B cell (primary cell): ENCODE measurements at regions not wholly inside any gene's neighbourhood (a gene's known extent, or its start where the extent isn't known, plus 50 kb on each side); places are given as distances from the start of the nearest gene placed in this dataset.
"Not testable (repeated sequence)": the region's sequence is repeated elsewhere in the genome, so short reads cannot be mapped to it uniquely, and the experiment has no call there.

Experiments
- ATAC-seq: fragments of 200-7000 bp; cut with Tn5 transposase; one replicate; pipeline ENCODE4 v1.10.0; 2021; ENCODE audit warnings: low read depth, mild to moderate bottlenecking, moderate number of reproducible peaks, moderate library complexity
- CTCF ChIA-PET: fragments of 350-600 bp; sonication (Branson Sonifier 250); formaldehyde crosslinking; loops from one replicate; lab custom pipeline; 2021; ENCODE audit warnings: antibody characterized with exemption, inconsistent platforms; lab: Charles Lee
- POLR2A ChIA-PET: fragments of 350-600 bp; sonication (Branson Sonifier 250); formaldehyde crosslinking; loops from one replicate; lab custom pipeline; 2021; ENCODE audit warnings: antibody characterized with exemption; lab: Charles Lee
- DNase-seq: peaks from one replicate; pipeline ENCODE4 v3.0.0; 2013
- H2AFZ ChIP-seq: 2 replicates; pipeline ENCODE4 v1.6.1; 2012; ENCODE audit warnings: mild to moderate bottlenecking, low read depth, low read length; ENCODE audit not compliant: insufficient read depth, poor library complexity, severe bottlenecking
- H3K27ac ChIP-seq, 2 donors: 1 replicate in 1 of 2; 2 replicates in 1 of 2; pipeline ENCODE4 v1.5.1; 2012 to 2013; ENCODE audit warnings: low read length in 2 of 2, mild to moderate bottlenecking in 2 of 2, moderate library complexity in 1 of 2
- H3K27me3 ChIP-seq, 4 experiments: fragments of 200-600 bp in 1 of 4; sonication (generic) in 1 of 4; replicated peaks in 1 of 4; 1 replicate in 2 of 4; 2 replicates in 2 of 4; pipeline versions ENCODE4 v1.6.1 to v1.7.0; 2013 to 2016; ENCODE audit warnings: low read length in 3 of 4, mild to moderate bottlenecking in 2 of 4, mixed read lengths in 1 of 4, moderate library complexity in 1 of 4; ENCODE audit not compliant: insufficient read depth in 4 of 4, control insufficient read depth in 3 of 4; ENCODE audit errors: control extremely low read depth in 1 of 4
- H3K36me3 ChIP-seq, 2 experiments: replicated peaks in 1 of 2; 1 replicate in 1 of 2; 2 replicates in 1 of 2; pipeline versions ENCODE4 v1.6.1 to v1.7.1; 2013; ENCODE audit warnings: low read length in 1 of 2; ENCODE audit not compliant: insufficient read depth in 2 of 2, control insufficient read depth in 1 of 2; ENCODE audit errors: control extremely low read depth in 1 of 2, extremely low read depth in 1 of 2
- H3K4me1 ChIP-seq, 2 donors: fragments of 200-600 bp in 1 of 2; sonication (generic) in 1 of 2; 1 replicate in 1 of 2; 2 replicates in 1 of 2; pipeline versions ENCODE4 v1.5.1 to v1.6.1; 2013 to 2017; ENCODE audit warnings: low read length in 2 of 2; ENCODE audit not compliant: control insufficient read depth in 2 of 2, insufficient read depth in 2 of 2
- H3K4me2 ChIP-seq: replicated peaks from 2 replicates; pipeline ENCODE3; 2012; ENCODE audit warnings: mild to moderate bottlenecking, low read depth, low read length; ENCODE audit not compliant: poor library complexity, severe bottlenecking
- H3K4me3 ChIP-seq, 5 experiments: fragments of 200-600 bp in 1 of 5; sonication (generic) in 1 of 5; 1 replicate in 3 of 5; 2 replicates in 2 of 5; pipeline versions ENCODE4 v1.5.1 to v1.7.0; 2011 to 2016; ENCODE audit warnings: low read length in 4 of 5, mild to moderate bottlenecking in 4 of 5, low read depth in 2 of 5, control low read depth in 1 of 5, moderate library complexity in 1 of 5; ENCODE audit not compliant: insufficient read depth in 1 of 5; ENCODE audit errors: control extremely low read depth in 1 of 5, extremely low read depth in 1 of 5
- H3K79me2 ChIP-seq: fragments of 200-600 bp; sonication (generic); one replicate; pipeline ENCODE4 v1.6.0; 2016; ENCODE audit warnings: low read length; ENCODE audit not compliant: control insufficient read depth, insufficient read depth
- H3K9ac ChIP-seq: fragments of 200-600 bp; sonication (generic); 2 replicates; pipeline ENCODE4 v1.6.1; 2017; ENCODE audit warnings: mild to moderate bottlenecking, low read length, moderate library complexity
- H3K9me3 ChIP-seq, 3 donors: one replicate each; pipeline versions ENCODE4 v1.6.1 to v1.7.1; 2013; ENCODE audit warnings: low read length in 2 of 3; ENCODE audit not compliant: control insufficient read depth in 2 of 3, insufficient read depth in 1 of 3; ENCODE audit errors: control extremely low read depth in 1 of 3
- H4K20me1 ChIP-seq: 2 replicates; pipeline ENCODE4 v1.6.0; 2012; ENCODE audit warnings: mild to moderate bottlenecking, low read length; ENCODE audit not compliant: insufficient read depth, control insufficient read depth, poor library complexity, severe bottlenecking
- H3K27ac Mint-ChIP-seq: one replicate; pipeline ENCODE4 v1.8.0; 2021; ENCODE audit warnings: mixed read lengths
- H3K27me3 Mint-ChIP-seq: one replicate; pipeline ENCODE4 v1.8.0; 2021; ENCODE audit warnings: mixed read lengths
- H3K4me1 Mint-ChIP-seq: one replicate; pipeline ENCODE4 v1.8.0; 2021; ENCODE audit warnings: mixed read lengths
- H3K4me3 Mint-ChIP-seq: one replicate; pipeline ENCODE4 v1.8.0; 2021; ENCODE audit warnings: mixed read lengths
- H3K9me3 Mint-ChIP-seq: one replicate; pipeline ENCODE4 v1.8.0; 2022; ENCODE audit warnings: mixed read lengths; ENCODE audit not compliant: insufficient read depth
- EZH2 ChIP-seq: IDR thresholded peaks from 2 replicates; pipeline ENCODE4 v1.6.1; 2012; ENCODE audit warnings: borderline replicate concordance, low read depth, mild to moderate bottlenecking, moderate library complexity, low read length; ENCODE audit not compliant: insufficient read depth, poor library complexity, severe bottlenecking
- WGBS: methylation state at CpG from one replicate; pipeline ENCODE4 v1.1.5; 2013; ENCODE audit warnings: missing lambda C conversion rate; ENCODE audit not compliant: insufficient coverage; 5-methylcytosine and 5-hydroxymethylcytosine counted together
- intact Hi-C: fragments of 100-400 bp; cut with micrococcal nuclease; formaldehyde crosslinking; loops from one replicate; pipeline ENCODE4 v1.10.0; 2022
- TF ChIP-seq, protein P1 (sequence below): fragments of 200-600 bp; IDR thresholded peaks from one replicate; pipeline ENCODE4 v1.8.0; 2022; ENCODE audit warnings: antibody characterized with exemption, mild to moderate bottlenecking

DNA sequence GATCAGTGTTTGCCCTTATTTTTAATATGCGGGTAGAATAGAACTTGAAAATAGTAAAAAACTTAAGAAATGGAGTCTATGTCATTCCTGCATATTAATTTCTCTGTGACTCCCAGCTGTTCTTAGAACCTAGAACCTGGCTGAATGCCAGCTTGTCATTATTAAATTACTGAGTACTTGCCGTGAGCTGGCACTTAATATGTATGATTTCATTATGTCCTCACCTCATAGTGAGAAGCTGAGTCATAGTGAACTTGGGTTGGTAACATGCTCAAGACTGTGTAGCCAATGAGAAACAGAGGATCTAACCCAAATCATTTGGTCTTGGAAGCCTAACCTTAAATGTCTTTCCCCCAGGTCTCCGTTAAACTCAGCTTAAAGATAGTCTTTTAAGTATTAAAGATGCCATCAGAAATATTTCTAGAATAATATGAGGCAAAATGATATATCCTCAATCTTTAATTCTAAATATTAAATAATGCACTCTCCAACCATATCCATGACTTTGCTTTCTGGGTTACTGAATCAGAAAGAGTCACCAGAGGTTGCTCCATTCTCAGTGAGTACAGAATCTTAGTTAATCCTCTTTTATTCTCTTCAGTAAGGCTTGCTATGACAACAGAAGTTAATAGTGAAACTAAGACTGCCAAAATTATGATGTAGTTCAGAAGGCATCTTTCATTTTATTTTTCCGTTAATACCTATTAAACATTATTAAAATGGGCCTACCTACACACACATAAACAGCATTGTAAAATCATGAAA, 58.6 kb upstream of the TLL1 start:
- Mint-ChIP-seq H3K4me1 (no peaks in the 10 kb centered on the region), H3K27me3 (no peaks in the 10 kb centered on the region), H3K9me3 (no peaks in the 10 kb centered on the region), H3K4me3 (no peak overlapping the region), H3K27ac (no peak overlapping the region)
- Histone ChIP-seq H3K9ac (no peak overlapping the region), H3K4me3 (no peak overlapping the region), H3K79me2 (no peaks in the 10 kb centered on the region), H2AFZ (no peak overlapping the region), H4K20me1 (no peaks in the 10 kb centered on the region), H3K4me1 (no peaks in the 10 kb centered on the region), H3K36me3 (no peaks in the 10 kb centered on the region), H3K27me3 (no peaks in the 10 kb centered on the region), H3K27ac (no peak overlapping the region), H3K4me2 (no peak overlapping the region), H3K9me3 (peaks cover 0 to 2% (median 0%) of the 10 kb centered on the region in 3 donors)
- ChIA-PET CTCF (no interaction called here), POLR2A (no interaction called here)
- WGBS: no CpG with 5 or more reads among the region's 4 CpGs
- DNase-seq (no peak), ATAC-seq (no peak)
- TF ChIP-seq, protein P1, sequence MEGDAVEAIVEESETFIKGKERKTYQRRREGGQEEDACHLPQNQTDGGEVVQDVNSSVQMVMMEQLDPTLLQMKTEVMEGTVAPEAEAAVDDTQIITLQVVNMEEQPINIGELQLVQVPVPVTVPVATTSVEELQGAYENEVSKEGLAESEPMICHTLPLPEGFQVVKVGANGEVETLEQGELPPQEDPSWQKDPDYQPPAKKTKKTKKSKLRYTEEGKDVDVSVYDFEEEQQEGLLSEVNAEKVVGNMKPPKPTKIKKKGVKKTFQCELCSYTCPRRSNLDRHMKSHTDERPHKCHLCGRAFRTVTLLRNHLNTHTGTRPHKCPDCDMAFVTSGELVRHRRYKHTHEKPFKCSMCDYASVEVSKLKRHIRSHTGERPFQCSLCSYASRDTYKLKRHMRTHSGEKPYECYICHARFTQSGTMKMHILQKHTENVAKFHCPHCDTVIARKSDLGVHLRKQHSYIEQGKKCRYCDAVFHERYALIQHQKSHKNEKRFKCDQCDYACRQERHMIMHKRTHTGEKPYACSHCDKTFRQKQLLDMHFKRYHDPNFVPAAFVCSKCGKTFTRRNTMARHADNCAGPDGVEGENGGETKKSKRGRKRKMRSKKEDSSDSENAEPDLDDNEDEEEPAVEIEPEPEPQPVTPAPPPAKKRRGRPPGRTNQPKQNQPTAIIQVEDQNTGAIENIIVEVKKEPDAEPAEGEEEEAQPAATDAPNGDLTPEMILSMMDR: no peak
- no peak for TF ChIP-seq EZH2
- intact Hi-C loops: no loop called here

DNA sequence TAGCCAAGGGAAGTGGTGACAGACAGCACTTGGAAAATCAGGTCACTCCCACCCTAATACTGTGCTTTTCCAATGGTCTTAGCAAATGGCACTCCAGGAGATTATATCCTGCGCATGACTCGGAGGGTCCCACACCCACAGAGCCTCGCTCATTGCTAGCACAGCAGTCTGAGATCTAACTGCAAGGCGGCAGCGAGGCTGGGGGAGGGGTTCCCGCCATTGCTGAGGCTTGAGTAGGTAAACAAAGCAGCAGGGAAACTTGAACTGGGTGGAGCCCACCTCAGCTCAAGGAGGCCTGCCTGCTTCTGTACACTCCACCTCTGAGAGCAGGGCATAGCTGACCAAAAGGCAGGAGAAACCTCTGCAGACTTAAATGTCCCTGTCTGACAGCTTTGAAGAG, 53.9 kb upstream of the TLL1 start:
- H3K4me1 Mint-ChIP-seq, ATAC-seq, H3K4me3 ChIP-seq, intact Hi-C loops, H3K4me1 ChIP-seq, H3K9me3 Mint-ChIP-seq, H2AFZ ChIP-seq, H3K4me2 ChIP-seq, H3K9ac ChIP-seq, H3K27me3 ChIP-seq, CTCF ChIA-PET, H3K4me3 Mint-ChIP-seq, H3K9me3 ChIP-seq, H3K27ac Mint-ChIP-seq, DNase-seq, H3K27me3 Mint-ChIP-seq, H3K27ac ChIP-seq, POLR2A ChIA-PET, H3K36me3 ChIP-seq, H4K20me1 ChIP-seq, H3K79me2 ChIP-seq: not testable (repeated sequence)
- whole genome bisulfite sequencing: 69% methylated on average over 3 of the region's 6 CpGs
